SK-N-SH treated with all-trans-retinoic acid at 6 μM for 48 hours (cell line): ENCODE measurements at regions not wholly inside any gene's neighbourhood (a gene's known extent, or its start where the extent isn't known, plus 50 kb on each side); places are given as distances from the start of the nearest gene placed in this dataset.

ENCODE experiments used
- ARNTL ChIP-seq: fragments of 450-650 bp; formaldehyde crosslinking; IDR thresholded peaks from 2 replicates; pipeline ENCODE4 v1.5.0; 2020; ENCODE audit warnings: low read depth, mild to moderate bottlenecking, moderate library complexity, borderline replicate concordance
- ESRRG ChIP-seq: fragments of 250-450 bp; sonication (Bioruptor Pico); IDR thresholded peaks from 2 replicates; pipeline ENCODE4 v1.6.1; 2021; ENCODE audit warnings: mild to moderate bottlenecking
- GLIS3 ChIP-seq: fragments of 250-450 bp; sonication (Bioruptor Pico); IDR thresholded peaks from 2 replicates; pipeline ENCODE4 v1.5.0; 2020; ENCODE audit warnings: mild to moderate bottlenecking, moderate library complexity
- OSR1 ChIP-seq: fragments of 250-450 bp; sonication (Bioruptor Pico); IDR thresholded peaks from 2 replicates; pipeline ENCODE4 v1.8.0; 2022; ENCODE audit warnings: moderate library complexity, mild to moderate bottlenecking, inconsistent platforms
- RARB ChIP-seq: fragments of 250-450 bp; sonication (Bioruptor Pico); IDR thresholded peaks from 2 replicates; pipeline ENCODE4 v1.8.0; 2021; ENCODE audit warnings: mild to moderate bottlenecking, moderate library complexity
- TCF4 ChIP-seq: fragments of 250-450 bp; sonication (Bioruptor Pico); IDR thresholded peaks from 2 replicates; pipeline ENCODE4 v1.8.0; 2021; ENCODE audit warnings: mild to moderate bottlenecking, moderate library complexity, borderline replicate concordance
- ZC3H10 ChIP-seq: fragments of 250-450 bp; sonication (Bioruptor Pico); IDR thresholded peaks from 2 replicates; pipeline ENCODE4 v1.5.1; 2021; ENCODE audit warnings: mild to moderate bottlenecking, moderate library complexity
- ZFP3 ChIP-seq: fragments of 250-450 bp; sonication (Bioruptor Pico); IDR thresholded peaks from 2 replicates; pipeline ENCODE4 v1.5.0; 2020; ENCODE audit warnings: mild to moderate bottlenecking, moderate library complexity
- ZNF565 ChIP-seq: fragments of 450-650 bp; formaldehyde crosslinking; conservative IDR thresholded peaks from 2 replicates; pipeline ENCODE4 v1.5.0; 2020; ENCODE audit warnings: low read depth, mild to moderate bottlenecking, moderate library complexity
- TF ChIP-seq, protein P1 (sequence below): fragments of 250-450 bp; sonication (Bioruptor Pico); IDR thresholded peaks from 2 replicates; pipeline ENCODE4 v1.8.0; 2020; ENCODE audit warnings: mild to moderate bottlenecking, moderate library complexity, borderline replicate concordance
- TF ChIP-seq, protein P2 (sequence below): fragments of 250-450 bp; sonication (Bioruptor Pico); IDR thresholded peaks from 2 replicates; pipeline ENCODE4 v1.5.1; 2021; ENCODE audit warnings: mild to moderate bottlenecking, moderate library complexity
- TF ChIP-seq, protein P3 (sequence below): fragments of 250-450 bp; sonication (Bioruptor Pico); IDR thresholded peaks from 2 replicates; pipeline ENCODE4 v1.5.1; 2020; ENCODE audit warnings: low read depth, mild to moderate bottlenecking, moderate library complexity

DNA sequence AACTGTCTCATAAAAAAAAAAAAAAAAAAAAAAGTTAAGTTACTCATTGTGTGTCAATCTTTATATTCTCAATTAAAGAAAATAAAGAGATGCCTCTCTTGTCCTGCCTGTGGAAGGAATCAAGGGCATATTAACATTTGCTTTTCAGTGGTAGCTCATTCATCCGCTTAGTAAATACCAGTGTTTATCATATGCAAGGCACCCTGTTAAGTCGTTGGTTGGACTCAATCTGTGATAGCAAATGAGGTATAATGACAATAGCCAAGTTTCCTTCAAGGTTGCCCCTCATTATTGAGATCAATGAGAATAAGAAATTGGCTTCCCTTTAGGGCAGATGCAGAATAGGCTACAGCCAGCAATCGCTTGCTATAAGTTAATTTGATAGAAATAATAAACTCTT, 812.7 kb upstream of the COBL start:
- TF ChIP-seq, protein P1, sequence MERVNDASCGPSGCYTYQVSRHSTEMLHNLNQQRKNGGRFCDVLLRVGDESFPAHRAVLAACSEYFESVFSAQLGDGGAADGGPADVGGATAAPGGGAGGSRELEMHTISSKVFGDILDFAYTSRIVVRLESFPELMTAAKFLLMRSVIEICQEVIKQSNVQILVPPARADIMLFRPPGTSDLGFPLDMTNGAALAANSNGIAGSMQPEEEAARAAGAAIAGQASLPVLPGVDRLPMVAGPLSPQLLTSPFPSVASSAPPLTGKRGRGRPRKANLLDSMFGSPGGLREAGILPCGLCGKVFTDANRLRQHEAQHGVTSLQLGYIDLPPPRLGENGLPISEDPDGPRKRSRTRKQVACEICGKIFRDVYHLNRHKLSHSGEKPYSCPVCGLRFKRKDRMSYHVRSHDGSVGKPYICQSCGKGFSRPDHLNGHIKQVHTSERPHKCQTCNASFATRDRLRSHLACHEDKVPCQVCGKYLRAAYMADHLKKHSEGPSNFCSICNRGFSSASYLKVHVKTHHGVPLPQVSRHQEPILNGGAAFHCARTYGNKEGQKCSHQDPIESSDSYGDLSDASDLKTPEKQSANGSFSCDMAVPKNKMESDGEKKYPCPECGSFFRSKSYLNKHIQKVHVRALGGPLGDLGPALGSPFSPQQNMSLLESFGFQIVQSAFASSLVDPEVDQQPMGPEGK (CRISPR knock-in tag) = no peak
- TF ChIP-seq, protein P2, sequence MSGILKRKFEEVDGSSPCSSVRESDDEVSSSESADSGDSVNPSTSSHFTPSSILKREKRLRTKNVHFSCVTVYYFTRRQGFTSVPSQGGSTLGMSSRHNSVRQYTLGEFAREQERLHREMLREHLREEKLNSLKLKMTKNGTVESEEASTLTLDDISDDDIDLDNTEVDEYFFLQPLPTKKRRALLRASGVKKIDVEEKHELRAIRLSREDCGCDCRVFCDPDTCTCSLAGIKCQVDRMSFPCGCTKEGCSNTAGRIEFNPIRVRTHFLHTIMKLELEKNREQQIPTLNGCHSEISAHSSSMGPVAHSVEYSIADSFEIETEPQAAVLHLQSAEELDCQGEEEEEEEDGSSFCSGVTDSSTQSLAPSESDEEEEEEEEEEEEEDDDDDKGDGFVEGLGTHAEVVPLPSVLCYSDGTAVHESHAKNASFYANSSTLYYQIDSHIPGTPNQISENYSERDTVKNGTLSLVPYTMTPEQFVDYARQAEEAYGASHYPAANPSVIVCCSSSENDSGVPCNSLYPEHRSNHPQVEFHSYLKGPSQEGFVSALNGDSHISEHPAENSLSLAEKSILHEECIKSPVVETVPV (CRISPR knock-in tag) = no peak
- TF ChIP-seq ZNF565 (CRISPR knock-in tag) (no peak), ARNTL (CRISPR knock-in tag) (no peak), ZC3H10 (CRISPR knock-in tag) (no peak), ESRRG (CRISPR knock-in tag) (no peak), OSR1 (CRISPR knock-in tag) (no peak), RARB (no peak), GLIS3 (CRISPR knock-in tag) (no peak), TCF4 (CRISPR knock-in tag) (no peak), ZFP3 (CRISPR knock-in tag) (no peak)
- TF ChIP-seq, protein P3, sequence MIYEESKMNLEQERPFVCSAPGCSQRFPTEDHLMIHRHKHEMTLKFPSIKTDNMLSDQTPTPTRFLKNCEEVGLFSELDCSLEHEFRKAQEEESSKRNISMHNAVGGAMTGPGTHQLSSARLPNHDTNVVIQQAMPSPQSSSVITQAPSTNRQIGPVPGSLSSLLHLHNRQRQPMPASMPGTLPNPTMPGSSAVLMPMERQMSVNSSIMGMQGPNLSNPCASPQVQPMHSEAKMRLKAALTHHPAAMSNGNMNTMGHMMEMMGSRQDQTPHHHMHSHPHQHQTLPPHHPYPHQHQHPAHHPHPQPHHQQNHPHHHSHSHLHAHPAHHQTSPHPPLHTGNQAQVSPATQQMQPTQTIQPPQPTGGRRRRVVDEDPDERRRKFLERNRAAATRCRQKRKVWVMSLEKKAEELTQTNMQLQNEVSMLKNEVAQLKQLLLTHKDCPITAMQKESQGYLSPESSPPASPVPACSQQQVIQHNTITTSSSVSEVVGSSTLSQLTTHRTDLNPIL (CRISPR knock-in tag) = no peak
